ENCODE measurements at regions not wholly inside any gene's neighbourhood (a gene's known extent, or its start where the extent isn't known, plus 50 kb on each side); places are given as distances from the start of the nearest gene placed in this dataset.

GRCh38 chr13:22120646-22121045 is 449.8 kb downstream of the FGF9 start:
- H3K9me3 Mint-ChIP-seq (ENCODE audit: low read depth), result no peaks in the 10 kb centered on the region
- no peak overlapping the region for H3K27ac Mint-ChIP-seq (ENCODE audit: unreplicated experiment)
- H3K36me3 Mint-ChIP-seq (ENCODE audit: low read depth), result no peaks in the 10 kb centered on the region
- no peak overlapping the region for H3K4me3 Mint-ChIP-seq (ENCODE audit: unreplicated experiment)
- no peak for DNase-seq (ENCODE audit: low spot score)
- H3K4me1 Mint-ChIP-seq (ENCODE audit: low read depth), result no peaks in the 10 kb centered on the region
- H3K27me3 Mint-ChIP-seq (ENCODE audit: low read depth), result peaks cover 3% of the 10 kb centered on the region
- no peak for TF ChIP-seq CTCF (IDR thresholded peaks at IDR 0.05)

GRCh38 chr13:22121146-22121739 is 450.4 kb downstream of the FGF9 start:
- H3K4me3 Mint-ChIP-seq (ENCODE audit: unreplicated experiment), result no peak overlapping the region
- no peak for TF ChIP-seq CTCF (IDR thresholded peaks at IDR 0.05)
- no peak for DNase-seq (ENCODE audit: low spot score)
- no peak overlapping the region for H3K27ac Mint-ChIP-seq (ENCODE audit: unreplicated experiment)
- H3K9me3 Mint-ChIP-seq (ENCODE audit: low read depth), result no peaks in the 10 kb centered on the region
- no peaks in the 10 kb centered on the region for H3K4me1 Mint-ChIP-seq (ENCODE audit: low read depth)
- peaks cover 3% of the 10 kb centered on the region for H3K27me3 Mint-ChIP-seq (ENCODE audit: low read depth)
- H3K36me3 Mint-ChIP-seq (ENCODE audit: low read depth), result no peaks in the 10 kb centered on the region

- Mint-ChIP-seq H3K9me3 (ENCODE audit: low read depth) (no peaks in the 10 kb centered on the region), H3K4me1 (ENCODE audit: low read depth) (no peaks in the 10 kb centered on the region), H3K4me3 (ENCODE audit: unreplicated experiment) (no peak overlapping the region), H3K27me3 (ENCODE audit: low read depth) (peaks cover under 1% of the 10 kb centered on the region), H3K36me3 (ENCODE audit: low read depth) (no peaks in the 10 kb centered on the region), H3K27ac (ENCODE audit: unreplicated experiment) (no peak overlapping the region)
- no peak for TF ChIP-seq CTCF (IDR thresholded peaks at IDR 0.05)
- no peak for DNase-seq (ENCODE audit: low spot score)
Measured at GRCh38 chr13:22126433-22127021, 455.7 kb downstream of the FGF9 start.

- no peak overlapping the region for H3K4me3 Mint-ChIP-seq (ENCODE audit: unreplicated experiment)
- no peak for TF ChIP-seq CTCF (IDR thresholded peaks at IDR 0.05)
- H3K27ac Mint-ChIP-seq (ENCODE audit: unreplicated experiment), result no peak overlapping the region
- H3K27me3 Mint-ChIP-seq (ENCODE audit: low read depth), result peaks cover 2% of the 10 kb centered on the region
- H3K9me3 Mint-ChIP-seq (ENCODE audit: low read depth), result no peaks in the 10 kb centered on the region
- H3K4me1 Mint-ChIP-seq (ENCODE audit: low read depth), result no peaks in the 10 kb centered on the region
- no peaks in the 10 kb centered on the region for H3K36me3 Mint-ChIP-seq (ENCODE audit: low read depth)
- no peak for DNase-seq (ENCODE audit: low spot score)
Measured at GRCh38 chr13:22127277-22128164, 456.6 kb downstream of the FGF9 start.
